ENCODE measurements at regions not wholly inside any gene's neighbourhood (a gene's known extent, or its start where the extent isn't known, plus 50 kb on each side); places are given as distances from the start of the nearest gene placed in this dataset.

- TF ChIP-seq CTCF (IDR thresholded peaks at IDR 0.05; ENCODE audit: insufficient read depth, low read depth, low read length, missing control alignments) = no peak
- H3K4me3 ChIP-seq (ENCODE audit: low read depth, low read length) = no peak overlapping the region
- DNase-seq (ENCODE audit: low read depth) = no peak
Observed at GRCh38 chr1:104665300-104665699, 915.6 kb downstream of the AMY1C start.

GRCh38 chr1:104671684-104672353 is 922.1 kb downstream of the AMY1C start:
- no peak for TF ChIP-seq CTCF (IDR thresholded peaks at IDR 0.05; ENCODE audit: insufficient read depth, low read depth, low read length, missing control alignments)
- DNase-seq (ENCODE audit: low read depth) = no peak
- no peak overlapping the region for H3K4me3 ChIP-seq (ENCODE audit: low read depth, low read length)

- no peak for TF ChIP-seq CTCF (IDR thresholded peaks at IDR 0.05; ENCODE audit: insufficient read depth, low read depth, low read length, missing control alignments)
- H3K4me3 ChIP-seq (ENCODE audit: low read depth, low read length) = no peak overlapping the region
- DNase-seq (ENCODE audit: low read depth) = peak; percentile 1
Observed at GRCh38 chr1:104699433-104699832, 949.7 kb downstream of the AMY1C start.

GRCh38 chr1:104702731-104703130 is 953.0 kb downstream of the AMY1C start:
- no peak overlapping the region for H3K4me3 ChIP-seq (ENCODE audit: low read depth, low read length)
- DNase-seq (ENCODE audit: low read depth) = no peak
- TF ChIP-seq CTCF (IDR thresholded peaks at IDR 0.05; ENCODE audit: insufficient read depth, low read depth, low read length, missing control alignments) = no peak

- peak; percentile 57 for DNase-seq (ENCODE audit: low read depth)
- TF ChIP-seq CTCF (IDR thresholded peaks at IDR 0.05; ENCODE audit: insufficient read depth, low read depth, low read length, missing control alignments) = no peak
Observed at GRCh38 chr1:104706631-104707147, 957.0 kb downstream of the AMY1C start.

GRCh38 chr1:104718752-104719151 is 969.1 kb downstream of the AMY1C start:
- no peak for DNase-seq (ENCODE audit: low read depth)
- no peak for TF ChIP-seq CTCF (IDR thresholded peaks at IDR 0.05; ENCODE audit: insufficient read depth, low read depth, low read length, missing control alignments)
- H3K4me3 ChIP-seq (ENCODE audit: low read depth, low read length) = no peak overlapping the region

More at GRCh38 chr1:104706631-104707147, 957.0 kb downstream of the AMY1C start:
- H3K4me3 ChIP-seq (ENCODE audit: low read depth, low read length) = no peak overlapping the region

- DNase-seq (ENCODE audit: low read depth) = no peak
- TF ChIP-seq CTCF (IDR thresholded peaks at IDR 0.05; ENCODE audit: insufficient read depth, low read depth, low read length, missing control alignments) = no peak
- H3K4me3 ChIP-seq (ENCODE audit: low read depth, low read length) = no peak overlapping the region
Observed at GRCh38 chr1:104720741-104721140, 971.0 kb downstream of the AMY1C start.

Measured in GM12865 (cell line).